ENCODE measurements at regions not wholly inside any gene's neighbourhood (a gene's known extent, or its start where the extent isn't known, plus 50 kb on each side); places are given as distances from the start of the nearest gene placed in this dataset.
A peak's percentile ranks its signal among the peaks of the same experiment; 100 is the strongest.
"Not testable (repeated sequence)": the region's sequence is repeated elsewhere in the genome, so short reads cannot be mapped to it uniquely, and the experiment has no call there.

DNA sequence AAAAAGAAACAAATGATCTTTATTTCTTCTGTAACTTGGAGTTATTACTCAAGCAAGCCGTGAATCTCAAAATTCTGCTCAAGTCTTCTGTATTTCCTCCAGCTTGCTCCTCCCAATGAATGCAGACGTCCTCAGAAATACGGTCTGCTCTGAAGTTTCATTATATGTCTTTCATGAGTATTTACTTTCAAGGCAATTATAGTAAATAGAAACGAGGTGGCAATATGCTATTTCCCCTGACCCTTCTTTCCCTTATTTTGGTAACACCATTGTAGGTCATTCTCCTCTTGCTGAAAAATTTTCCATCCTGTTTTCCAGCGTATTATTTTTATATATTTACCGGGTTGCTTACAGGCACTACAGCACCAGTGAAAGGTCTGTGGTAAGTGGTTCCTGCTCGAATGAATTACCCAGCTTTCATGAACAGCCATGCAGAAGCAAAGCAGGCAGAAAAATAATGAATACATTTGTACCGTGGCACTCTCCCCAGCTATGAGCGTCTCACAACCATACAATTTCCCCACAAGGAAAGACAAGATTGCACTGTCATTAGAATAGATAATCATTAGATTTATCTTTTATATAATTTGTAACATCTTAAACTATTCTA, 350.9 kb upstream of the PKN2 start:
- peak in 1 of 2 donors; percentile 29 for DNase-seq (ENCODE audit: low read depth in 2 of 2)

- no peak for DNase-seq (ENCODE audit: low read depth in 2 of 2)
These were observed 342.6 kb upstream of the PKN2 start for GRCh38 chr1:88341447-88341846.

- not testable (repeated sequence) for DNase-seq (ENCODE audit: low read depth in 2 of 2)
These were observed 342.0 kb upstream of the PKN2 start for GRCh38 chr1:88342081-88342480.

DNA sequence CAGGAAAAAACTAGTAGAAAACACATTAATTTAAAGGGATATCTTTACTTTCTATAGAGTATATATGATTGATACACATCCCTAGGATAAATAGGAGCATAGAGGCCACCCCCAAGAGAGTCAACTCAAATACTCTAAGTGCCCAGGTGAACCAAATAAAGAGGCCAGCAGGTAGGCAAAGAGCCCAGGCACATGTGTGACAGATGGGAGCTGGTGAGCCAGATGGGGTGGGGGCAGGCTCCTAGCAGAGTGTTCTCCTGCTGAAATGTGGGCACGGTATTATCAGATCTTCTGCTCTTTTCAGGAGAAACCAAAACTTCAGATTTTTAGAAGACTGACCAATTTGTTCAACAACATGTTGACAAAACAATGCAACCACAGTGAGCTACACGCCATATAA, 333.4 kb upstream of the PKN2 start:
- DNase-seq (ENCODE audit: low read depth in 2 of 2): no peak

DNA sequence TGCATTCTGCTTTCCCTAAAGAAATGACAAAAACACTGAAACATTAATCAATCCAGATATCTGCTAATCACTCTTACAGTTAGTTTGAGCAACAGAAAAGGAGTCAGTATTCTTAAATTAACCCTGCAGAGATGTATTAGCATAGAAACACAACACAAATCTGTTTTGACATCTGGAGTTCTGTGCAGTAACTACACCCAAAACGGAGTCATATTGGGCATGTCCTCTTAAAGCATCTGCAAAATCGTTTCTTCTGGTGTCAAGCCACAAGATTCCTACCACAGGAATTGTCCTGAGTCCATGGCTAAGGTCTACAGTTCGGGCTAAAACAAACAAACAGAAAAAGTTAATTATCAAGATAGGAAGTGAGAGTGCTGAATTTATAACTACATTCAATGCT, 332.1 kb upstream of the PKN2 start:
- no peak for DNase-seq (ENCODE audit: low read depth in 2 of 2)

DNA sequence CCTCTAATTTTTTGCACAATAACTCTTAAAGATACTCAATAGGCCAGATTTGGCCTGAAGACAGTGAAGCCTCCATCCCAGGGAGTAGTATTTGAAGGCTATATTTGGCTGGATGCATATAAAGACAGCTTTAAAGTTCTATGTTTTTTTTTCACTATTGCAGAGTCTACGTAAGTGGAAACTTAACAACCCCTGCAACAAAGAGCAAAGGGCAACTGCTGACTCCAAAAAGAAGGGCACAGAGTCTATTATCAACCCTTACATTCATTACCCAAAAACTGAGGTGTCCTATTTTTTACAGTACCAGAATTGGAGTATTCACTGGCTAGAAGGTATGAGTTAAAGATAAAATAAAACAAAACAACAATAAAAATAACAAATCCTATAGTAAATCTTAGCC, 329.8 kb upstream of the PKN2 start:
- DNase-seq (ENCODE audit: low read depth in 2 of 2): no peak

GRCh38 chr1:88357729-88358128, 326.3 kb upstream of the PKN2 start:
- DNase-seq (ENCODE audit: low read depth in 2 of 2): no peak

GRCh38 chr1:88371436-88372023, 312.5 kb upstream of the PKN2 start:
- no peak for DNase-seq (ENCODE audit: low read depth in 2 of 2)

- DNase-seq (ENCODE audit: low read depth in 2 of 2): no peak
These were observed 308.1 kb upstream of the PKN2 start for GRCh38 chr1:88375977-88376376.

GRCh38 chr1:88376421-88376820, 307.7 kb upstream of the PKN2 start:
- DNase-seq (ENCODE audit: low read depth in 2 of 2): no peak

DNA sequence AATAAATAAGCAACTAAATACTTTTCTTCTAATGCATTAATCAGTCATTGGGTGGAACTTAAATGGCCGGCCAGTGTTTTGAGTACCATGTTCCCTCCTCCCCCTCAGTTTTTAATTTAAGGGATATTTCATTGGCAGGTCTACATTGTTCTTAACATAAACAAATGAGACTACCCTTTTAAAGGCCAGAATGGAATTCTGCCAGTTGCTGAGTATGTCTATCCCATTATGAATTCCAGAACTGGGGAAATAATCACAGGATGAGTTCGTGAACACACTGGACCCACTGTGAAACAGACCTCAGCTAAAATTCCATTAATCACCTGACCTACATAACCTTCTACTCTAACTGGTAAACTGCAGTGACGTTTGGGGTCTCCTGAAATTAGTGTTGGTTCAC, 305.5 kb upstream of the PKN2 start:
- peak in 1 of 2 donors; percentile 36 for DNase-seq (ENCODE audit: low read depth in 2 of 2)

- DNase-seq (ENCODE audit: low read depth in 2 of 2): no peak
These were observed 289.1 kb upstream of the PKN2 start for GRCh38 chr1:88394958-88395357.

DNA sequence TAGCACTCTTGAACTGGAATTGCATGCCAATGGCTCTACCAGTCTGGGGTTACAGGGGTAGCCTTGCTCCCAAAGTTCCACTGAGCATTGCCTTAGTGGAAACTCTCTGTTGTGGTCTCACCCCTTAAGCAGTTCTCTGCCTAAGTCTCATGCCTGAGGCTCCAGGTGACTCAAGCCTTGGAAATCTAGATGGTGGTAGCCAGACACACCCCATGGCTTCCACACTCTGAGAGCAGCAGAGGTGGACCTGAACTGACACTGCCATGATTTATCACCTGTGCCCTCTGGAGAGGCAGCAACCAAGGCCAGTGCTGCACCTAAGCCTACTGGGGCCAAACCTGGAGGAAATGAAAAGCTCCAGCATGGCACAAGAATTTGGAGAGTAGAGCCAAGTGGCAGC, 285.7 kb upstream of the PKN2 start:
- DNase-seq (ENCODE audit: low read depth in 2 of 2): no peak

- DNase-seq (ENCODE audit: low read depth in 2 of 2): no peak
These were observed 284.4 kb upstream of the PKN2 start for GRCh38 chr1:88399690-88400089.

DNA sequence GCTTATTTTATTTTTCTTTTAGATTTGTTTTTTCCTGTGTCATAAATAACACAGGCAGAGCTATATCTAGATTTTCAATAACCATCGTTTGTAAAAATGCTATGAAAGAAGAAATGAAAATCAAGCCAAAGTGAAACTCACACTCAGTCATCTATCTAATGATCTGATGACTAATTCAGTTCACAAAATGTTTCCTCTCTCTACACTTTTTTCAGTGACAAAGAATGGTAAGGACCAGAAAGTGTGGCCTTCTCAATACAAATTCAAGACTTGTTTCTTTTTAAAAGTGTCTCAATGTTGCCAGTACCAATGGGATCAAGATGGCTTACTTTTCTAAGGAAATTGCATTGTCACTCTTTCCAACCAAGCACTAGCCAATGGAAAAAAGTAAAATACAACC, 282.8 kb upstream of the PKN2 start:
- DNase-seq (ENCODE audit: low read depth in 2 of 2): no peak

- DNase-seq (ENCODE audit: low read depth in 2 of 2): no peak
These were observed 279.5 kb upstream of the PKN2 start for GRCh38 chr1:88404582-88404981.

DNA sequence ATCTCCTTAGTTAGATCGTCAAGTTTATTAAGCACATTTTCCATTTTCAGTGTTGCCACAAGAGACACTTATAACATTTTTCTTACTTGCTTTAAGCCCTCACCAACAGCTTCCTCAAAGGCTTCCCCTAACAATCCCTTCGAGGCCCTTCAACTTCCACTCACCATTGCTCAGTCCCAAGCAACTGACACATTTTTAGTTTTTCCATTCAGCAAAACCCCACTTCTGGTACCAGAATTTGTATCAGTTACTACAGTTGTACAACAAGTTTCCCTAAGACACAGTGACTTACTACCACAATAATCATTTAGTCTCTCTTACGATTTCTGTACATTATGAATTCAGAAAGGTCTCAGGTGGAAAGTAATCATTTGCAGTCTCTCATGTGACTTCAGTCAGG, 276.8 kb upstream of the PKN2 start:
- DNase-seq (ENCODE audit: low read depth in 2 of 2): no peak

DNA sequence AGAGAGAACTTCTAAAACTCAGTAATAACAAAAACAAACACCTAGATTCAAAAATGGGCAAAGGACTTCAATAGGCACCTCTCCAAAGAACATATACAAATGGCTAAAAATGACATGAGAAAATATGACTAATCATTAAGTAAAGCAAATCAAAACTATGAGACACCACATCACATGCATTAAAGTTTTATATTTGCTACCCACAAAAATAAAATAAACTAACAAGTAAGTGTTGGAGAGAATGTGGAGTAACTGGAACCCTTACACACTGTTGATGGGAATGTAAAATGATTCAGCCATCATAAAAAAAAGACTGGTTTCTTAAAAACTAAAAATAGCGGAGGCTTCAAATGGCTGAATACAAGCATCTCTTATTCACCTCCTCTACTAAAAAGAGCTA, 262.1 kb upstream of the PKN2 start:
- DNase-seq (ENCODE audit: low read depth in 2 of 2): no peak

DNA sequence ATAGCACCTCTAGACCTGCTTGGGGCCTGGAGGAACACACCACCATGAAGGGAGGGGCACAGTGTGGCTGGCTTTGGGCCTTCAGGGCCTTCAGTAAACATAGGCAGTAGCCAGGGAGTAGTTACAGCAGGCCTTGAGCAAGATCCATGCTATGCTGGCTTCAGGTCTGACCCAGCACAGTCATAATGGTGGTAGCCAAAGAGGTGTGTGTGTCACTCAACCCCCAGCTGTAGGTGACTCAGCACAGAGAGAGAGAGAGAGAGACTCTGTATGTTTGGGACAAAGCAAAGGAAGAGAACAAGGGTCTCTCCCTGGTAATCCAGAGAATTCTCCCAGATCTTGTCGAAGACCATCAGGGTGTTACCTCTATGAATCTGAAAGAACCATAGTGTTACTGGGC, 250.5 kb upstream of the PKN2 start:
- no peak for DNase-seq (ENCODE audit: low read depth in 2 of 2)

DNA sequence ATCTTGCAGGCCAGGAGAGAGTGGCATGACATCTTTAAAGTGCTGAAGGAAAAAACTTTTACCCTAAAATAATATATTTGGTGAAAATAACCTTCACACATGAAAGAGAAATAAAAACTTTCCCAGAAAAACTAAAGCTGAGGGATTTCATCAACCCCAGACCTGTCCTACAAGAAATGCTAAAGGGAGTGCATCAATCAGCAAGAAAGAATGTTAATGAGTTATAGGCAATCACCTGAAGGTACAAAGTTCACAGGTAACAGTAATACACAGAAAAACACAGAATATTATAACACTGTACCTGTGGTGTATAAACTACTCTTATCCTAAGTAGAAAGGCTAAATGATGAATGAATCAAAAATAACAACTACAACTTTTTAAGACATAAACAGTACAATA, 249.2 kb upstream of the PKN2 start:
- no peak for DNase-seq (ENCODE audit: low read depth in 2 of 2)

DNA sequence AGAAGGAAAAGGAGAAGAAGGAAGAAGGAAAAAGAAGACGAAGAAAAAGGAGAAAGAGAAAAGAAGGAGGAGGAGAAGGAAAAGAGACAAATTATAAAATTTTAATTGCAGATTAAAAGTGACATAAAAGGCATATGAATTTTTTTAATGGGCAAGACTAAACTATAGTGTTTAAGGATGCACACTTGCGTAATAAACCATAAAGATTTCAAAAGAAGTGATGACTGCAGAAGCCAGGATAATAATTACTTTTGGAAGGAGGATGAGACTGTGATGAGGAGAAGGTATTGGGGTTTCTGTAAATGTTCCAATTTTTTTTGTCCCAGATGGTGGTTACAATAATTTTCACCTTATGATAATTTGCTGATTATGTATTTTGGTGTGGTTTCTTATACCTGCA, 243.1 kb upstream of the PKN2 start:
- no peak for DNase-seq (ENCODE audit: low read depth in 2 of 2)

GRCh38 chr1:88451856-88452255, 232.2 kb upstream of the PKN2 start:
- no peak for DNase-seq (ENCODE audit: low read depth in 2 of 2)

GRCh38 chr1:88453295-88453694, 230.8 kb upstream of the PKN2 start:
- no peak for DNase-seq (ENCODE audit: low read depth in 2 of 2)

- no peak for DNase-seq (ENCODE audit: low read depth in 2 of 2)
These were observed 229.3 kb upstream of the PKN2 start for GRCh38 chr1:88454781-88455180.
